GM12878 (cell line): ENCODE measurements at regions not wholly inside any gene's neighbourhood (a gene's known extent, or its start where the extent isn't known, plus 50 kb on each side); places are given as distances from the start of the nearest gene placed in this dataset.

Experiments
- ATAC-seq: fragments of 200-7000 bp; cut with Tn5 transposase; 3 replicates; pipeline ENCODE4 v1.9.1; 2020; ENCODE audit warnings: mild to moderate bottlenecking, moderate library complexity
- BruUV-seq: library from RNA; stranded (reverse); fragments of 400-500 nt; replicated peaks from 2 replicates; lab custom pipeline; 2021; lab: Mats Ljungman, UMichigan
- CTCF ChIA-PET: fragments of 300-600 bp; sonication (Branson Sonifier 250); formaldehyde crosslinking; extraction: SDS; loops from one replicate; lab custom pipeline; 2021; ENCODE audit warnings: inconsistent platforms; lab: Yijun Ruan, JAX
- POLR2A ChIA-PET: fragments of 350-600 bp; formaldehyde crosslinking; extraction: SDS; loops from one replicate; lab custom pipeline; 2021; ENCODE audit warnings: inconsistent platforms; lab: Charles Lee
- RAD21 ChIA-PET: fragments of 300-600 bp; sonication (Branson Sonifier 250); formaldehyde crosslinking; loops from one replicate; lab custom pipeline; 2023; ENCODE audit warnings: antibody characterized with exemption; ENCODE audit not compliant: unreplicated experiment; lab: Charles Lee
- SMC1A ChIA-PET: fragments of 300-600 bp; sonication (Branson Sonifier 250); formaldehyde crosslinking; loops from one replicate; lab custom pipeline; 2023; ENCODE audit not compliant: unreplicated experiment, uncharacterized antibody; lab: Charles Lee
- DNase-seq: peaks from one replicate; pipeline ENCODE4 v3.0.0-alpha.2; 2011; ENCODE audit warnings: low read depth, low spot score
- FAIRE-seq: peaks from 3 replicates; lab custom pipeline; 2011; peaks lifted over from hg19 to GRCh38; lab: Jason Lieb, UNC
- H2AFZ ChIP-seq: 2 replicates; pipeline ENCODE4 v1.6.0; 2011; ENCODE audit warnings: low read depth, low read length, control low read depth; ENCODE audit not compliant: control insufficient read depth
- H3K27ac ChIP-seq: 2 replicates; pipeline ENCODE4 v1.5.1; 2011; ENCODE audit warnings: control low read depth; ENCODE audit not compliant: control insufficient read depth, insufficient read depth
- H3K27me3 ChIP-seq, 2 experiments: replicated peaks in 1 of 2; 2 replicates each; pipeline versions ENCODE4 v1.6.0 to v1.6.1; 2011; ENCODE audit warnings: low read length in 1 of 2; ENCODE audit not compliant: control insufficient read depth in 2 of 2, insufficient read depth in 2 of 2
- H3K36me3 ChIP-seq, 2 experiments: 2 replicates each; pipeline ENCODE4 v1.5.1; 2011; ENCODE audit warnings: low read length in 1 of 2; ENCODE audit not compliant: control insufficient read depth in 2 of 2, insufficient read depth in 2 of 2
- H3K4me1 ChIP-seq: 2 replicates; pipeline ENCODE4 v1.6.1; 2011; ENCODE audit warnings: mild to moderate bottlenecking, low read length, moderate library complexity, mixed read lengths; ENCODE audit not compliant: control insufficient read depth, insufficient read depth
- H3K4me2 ChIP-seq: 2 replicates; pipeline ENCODE4 v1.6.0; 2011; ENCODE audit warnings: control low read depth; ENCODE audit not compliant: control insufficient read depth, insufficient read depth
- H3K4me3 ChIP-seq: fragments of 200-600 bp; sonication (generic); 2 replicates; pipeline ENCODE4 v1.5.1; 2016
- H3K79me2 ChIP-seq: 2 replicates; pipeline ENCODE4 v1.6.0; 2011; ENCODE audit warnings: low read length; ENCODE audit not compliant: control insufficient read depth, insufficient read depth
- H3K9ac ChIP-seq: 2 replicates; pipeline ENCODE4 v1.8.0; 2011; ENCODE audit warnings: low read length, control low read depth, mixed read lengths; ENCODE audit not compliant: control insufficient read depth, insufficient read depth
- H3K9me3 ChIP-seq: replicated peaks from 3 replicates; pipeline ENCODE4 v1.5.1; 2011; ENCODE audit warnings: mild to moderate bottlenecking, low read length; ENCODE audit not compliant: control insufficient read depth, insufficient read depth
- H4K20me1 ChIP-seq: 2 replicates; pipeline ENCODE4 v1.6.0; 2011; ENCODE audit not compliant: control insufficient read depth, insufficient read depth
- BHLHE40 ChIP-seq, 2 experiments: fragments of 450-650 bp in 1 of 2; IDR thresholded peaks; 2 replicates each; pipeline ENCODE4 v1.6.1; 2011 to 2017; ENCODE audit warnings: low read depth in 2 of 2, borderline replicate concordance in 1 of 2, improper control_type of control experiment in 1 of 2, low read length in 1 of 2, mild to moderate bottlenecking in 1 of 2
- RCOR1 ChIP-seq: conservative IDR thresholded peaks from 2 replicates; pipeline ENCODE4 v1.6.1; 2012; ENCODE audit warnings: low read depth, low read length, improper control_type of control experiment
- RFX5 ChIP-seq: IDR thresholded peaks from 2 replicates; pipeline ENCODE4 v1.6.1; 2011; ENCODE audit warnings: low read depth, low read length, improper control_type of control experiment
- SMAD1 ChIP-seq: fragments of 450-650 bp; IDR thresholded peaks from 2 replicates; pipeline ENCODE4 v1.6.1; 2018; ENCODE audit warnings: mild to moderate bottlenecking, low read depth; ENCODE audit not compliant: partially characterized antibody
- SRF ChIP-seq, 2 experiments: IDR thresholded peaks; 2 replicates each; pipeline ENCODE4 v1.6.1; 2011; ENCODE audit warnings: low read depth in 2 of 2, low read length in 2 of 2, mild to moderate bottlenecking in 1 of 2, moderate library complexity in 1 of 2
- WRNIP1 ChIP-seq: IDR thresholded peaks from 2 replicates; pipeline ENCODE4 v1.6.1; 2011; ENCODE audit warnings: low read depth, low read length, improper control_type of control experiment, borderline replicate concordance
- YBX1 ChIP-seq: fragments of 450-650 bp; IDR thresholded peaks from 2 replicates; pipeline ENCODE4 v1.6.1; 2016; ENCODE audit warnings: antibody characterized with exemption
- ZNF24 ChIP-seq: fragments of 450-650 bp; IDR thresholded peaks from 2 replicates; pipeline ENCODE4 v1.6.1; 2017; ENCODE audit warnings: antibody characterized with exemption, mild to moderate bottlenecking
- WGBS: methylation state at CpG from one replicate; pipeline ENCODE4 v1.1.6; 2016; ENCODE audit warnings: low lambda C conversion rate; ENCODE audit not compliant: insufficient replicate concordance, insufficient coverage; ENCODE audit errors: missing lambda C conversion rate; 5-methylcytosine and 5-hydroxymethylcytosine counted together
- in situ Hi-C: fragments of 300-500 bp; cut with MboI; formaldehyde crosslinking; loops from 9 replicates; pipeline ENCODE4 v1.14.3; 2018; ENCODE audit warnings: mixed read lengths
- intact Hi-C: fragments of 100-400 bp; cut with micrococcal nuclease; formaldehyde crosslinking; loops from one replicate; pipeline ENCODE4 v1.14.2; 2022; ENCODE audit not compliant: unreplicated experiment
- TF ChIP-seq, protein P1 (sequence below): fragments of 450-650 bp; IDR thresholded peaks from 2 replicates; pipeline ENCODE4 v1.6.1; 2017; ENCODE audit warnings: mild to moderate bottlenecking, moderate library complexity
- TF ChIP-seq, protein P2 (sequence below): fragments of 150-350 bp; IDR thresholded peaks from 2 replicates; pipeline ENCODE4 v1.6.1; 2016; ENCODE audit warnings: low read depth, low read length

DNA sequence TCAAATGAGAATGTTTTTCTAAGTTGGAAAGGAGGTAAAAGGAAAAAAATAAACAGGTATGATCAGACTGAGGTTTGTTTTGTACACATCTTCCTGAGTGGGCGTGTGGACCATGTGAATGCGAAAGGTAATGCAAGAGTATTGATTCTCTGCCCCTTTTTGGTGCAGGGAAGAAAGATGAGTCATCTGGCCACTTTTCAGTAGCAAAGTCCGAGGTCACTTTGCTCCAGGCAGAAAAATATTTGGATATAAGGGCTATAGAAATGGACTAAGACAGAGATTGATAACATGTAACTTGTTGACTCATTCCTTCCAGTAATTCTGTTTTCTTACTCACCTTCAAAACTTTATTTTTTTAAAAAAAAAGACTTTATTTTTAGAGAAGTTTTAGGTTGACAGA lies 130.5 kb downstream of the DSEL start:
- no peak overlapping the region for H3K9ac ChIP-seq
- no peaks in the 10 kb centered on the region for H4K20me1 ChIP-seq
- H3K79me2 ChIP-seq = no peaks in the 10 kb centered on the region
- H3K4me3 ChIP-seq = no peak overlapping the region
- SMC1A ChIA-PET = no interaction called here
- no peaks in the 10 kb centered on the region for H3K36me3 ChIP-seq
- no peak for ATAC-seq
- no peak for FAIRE-seq
- no TSS peak for BruUV-seq
- CTCF ChIA-PET = no interaction called here
- no peak overlapping the region for H2AFZ ChIP-seq
- H3K4me2 ChIP-seq = no peak overlapping the region
- TF ChIP-seq BHLHE40 (IDR thresholded peaks at IDR 0.05; ENCODE audit: borderline replicate concordance in 1 of 2, low read depth in 2 of 2, low read length in 1 of 2) = no peak
- TF ChIP-seq, protein P1, sequence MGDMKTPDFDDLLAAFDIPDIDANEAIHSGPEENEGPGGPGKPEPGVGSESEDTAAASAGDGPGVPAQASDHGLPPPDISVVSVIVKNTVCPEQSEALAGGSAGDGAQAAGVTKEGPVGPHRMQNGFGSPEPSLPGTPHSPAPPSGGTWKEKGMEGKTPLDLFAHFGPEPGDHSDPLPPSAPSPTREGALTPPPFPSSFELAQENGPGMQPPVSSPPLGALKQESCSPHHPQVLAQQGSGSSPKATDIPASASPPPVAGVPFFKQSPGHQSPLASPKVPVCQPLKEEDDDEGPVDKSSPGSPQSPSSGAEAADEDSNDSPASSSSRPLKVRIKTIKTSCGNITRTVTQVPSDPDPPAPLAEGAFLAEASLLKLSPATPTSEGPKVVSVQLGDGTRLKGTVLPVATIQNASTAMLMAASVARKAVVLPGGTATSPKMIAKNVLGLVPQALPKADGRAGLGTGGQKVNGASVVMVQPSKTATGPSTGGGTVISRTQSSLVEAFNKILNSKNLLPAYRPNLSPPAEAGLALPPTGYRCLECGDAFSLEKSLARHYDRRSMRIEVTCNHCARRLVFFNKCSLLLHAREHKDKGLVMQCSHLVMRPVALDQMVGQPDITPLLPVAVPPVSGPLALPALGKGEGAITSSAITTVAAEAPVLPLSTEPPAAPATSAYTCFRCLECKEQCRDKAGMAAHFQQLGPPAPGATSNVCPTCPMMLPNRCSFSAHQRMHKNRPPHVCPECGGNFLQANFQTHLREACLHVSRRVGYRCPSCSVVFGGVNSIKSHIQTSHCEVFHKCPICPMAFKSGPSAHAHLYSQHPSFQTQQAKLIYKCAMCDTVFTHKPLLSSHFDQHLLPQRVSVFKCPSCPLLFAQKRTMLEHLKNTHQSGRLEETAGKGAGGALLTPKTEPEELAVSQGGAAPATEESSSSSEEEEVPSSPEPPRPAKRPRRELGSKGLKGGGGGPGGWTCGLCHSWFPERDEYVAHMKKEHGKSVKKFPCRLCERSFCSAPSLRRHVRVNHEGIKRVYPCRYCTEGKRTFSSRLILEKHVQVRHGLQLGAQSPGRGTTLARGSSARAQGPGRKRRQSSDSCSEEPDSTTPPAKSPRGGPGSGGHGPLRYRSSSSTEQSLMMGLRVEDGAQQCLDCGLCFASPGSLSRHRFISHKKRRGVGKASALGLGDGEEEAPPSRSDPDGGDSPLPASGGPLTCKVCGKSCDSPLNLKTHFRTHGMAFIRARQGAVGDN = no peak
- H3K27ac ChIP-seq = no peak overlapping the region
- H3K4me1 ChIP-seq = no peaks in the 10 kb centered on the region
- intact Hi-C loops (no loop called here), in situ Hi-C loops (no loop called here)
- H3K9me3 ChIP-seq = no peaks in the 10 kb centered on the region
- POLR2A ChIA-PET = no interaction called here
- H3K27me3 ChIP-seq = no peaks in the 10 kb centered on the region
- 31% methylated on average over 3 of the region's 3 CpGs for WGBS
- DNase-seq = no peak
- RAD21 ChIA-PET = no interaction called here

DNA sequence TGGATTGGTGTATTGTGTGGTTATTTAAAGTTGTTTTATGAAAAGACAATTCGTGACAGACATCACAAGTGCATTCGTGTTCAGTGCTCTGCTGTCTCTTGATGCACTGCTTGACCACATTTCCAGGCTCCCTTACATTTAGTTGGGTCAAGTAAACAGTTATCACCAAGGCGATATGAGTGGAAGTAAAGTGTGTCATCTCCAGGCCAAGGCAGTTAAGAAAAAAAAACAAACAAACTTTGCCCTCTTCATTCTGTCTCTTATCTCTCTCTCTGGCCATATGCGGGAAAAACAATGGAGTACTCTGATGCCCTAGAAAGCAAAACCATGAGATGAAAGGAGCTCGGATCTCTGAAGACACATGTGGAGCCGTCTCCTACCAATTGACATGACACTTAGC lies 131.1 kb downstream of the DSEL start:
- Histone ChIP-seq H3K4me2 (no peak overlapping the region), H3K27ac (no peak overlapping the region), H2AFZ (no peak overlapping the region), H3K36me3 (no peaks in the 10 kb centered on the region), H3K9me3 (no peaks in the 10 kb centered on the region), H3K4me1 (no peaks in the 10 kb centered on the region), H3K79me2 (no peaks in the 10 kb centered on the region), H3K9ac (no peak overlapping the region), H3K27me3 (no peaks in the 10 kb centered on the region), H4K20me1 (no peaks in the 10 kb centered on the region), H3K4me3 (no peak overlapping the region)
- in situ Hi-C loops = no loop called here
- CTCF ChIA-PET = no interaction called here
- intact Hi-C loops = no loop called here
- POLR2A ChIA-PET = no interaction called here
- RAD21 ChIA-PET = no interaction called here
- DNase-seq = no peak
- BruUV-seq = no TSS peak
- no peak for FAIRE-seq
- WGBS = 21% methylated on average over 6 of the region's 6 CpGs
- ATAC-seq = no peak
- SMC1A ChIA-PET = no interaction called here
- TF ChIP-seq ZNF24 (no peak), WRNIP1 (no peak), SMAD1 (no peak), RFX5 (no peak), SRF (IDR thresholded peaks at IDR 0.05; ENCODE audit: low read depth in 2 of 2, low read length in 2 of 2) (no peak), YBX1 (no peak), RCOR1 (no peak)
- TF ChIP-seq, protein P2, sequence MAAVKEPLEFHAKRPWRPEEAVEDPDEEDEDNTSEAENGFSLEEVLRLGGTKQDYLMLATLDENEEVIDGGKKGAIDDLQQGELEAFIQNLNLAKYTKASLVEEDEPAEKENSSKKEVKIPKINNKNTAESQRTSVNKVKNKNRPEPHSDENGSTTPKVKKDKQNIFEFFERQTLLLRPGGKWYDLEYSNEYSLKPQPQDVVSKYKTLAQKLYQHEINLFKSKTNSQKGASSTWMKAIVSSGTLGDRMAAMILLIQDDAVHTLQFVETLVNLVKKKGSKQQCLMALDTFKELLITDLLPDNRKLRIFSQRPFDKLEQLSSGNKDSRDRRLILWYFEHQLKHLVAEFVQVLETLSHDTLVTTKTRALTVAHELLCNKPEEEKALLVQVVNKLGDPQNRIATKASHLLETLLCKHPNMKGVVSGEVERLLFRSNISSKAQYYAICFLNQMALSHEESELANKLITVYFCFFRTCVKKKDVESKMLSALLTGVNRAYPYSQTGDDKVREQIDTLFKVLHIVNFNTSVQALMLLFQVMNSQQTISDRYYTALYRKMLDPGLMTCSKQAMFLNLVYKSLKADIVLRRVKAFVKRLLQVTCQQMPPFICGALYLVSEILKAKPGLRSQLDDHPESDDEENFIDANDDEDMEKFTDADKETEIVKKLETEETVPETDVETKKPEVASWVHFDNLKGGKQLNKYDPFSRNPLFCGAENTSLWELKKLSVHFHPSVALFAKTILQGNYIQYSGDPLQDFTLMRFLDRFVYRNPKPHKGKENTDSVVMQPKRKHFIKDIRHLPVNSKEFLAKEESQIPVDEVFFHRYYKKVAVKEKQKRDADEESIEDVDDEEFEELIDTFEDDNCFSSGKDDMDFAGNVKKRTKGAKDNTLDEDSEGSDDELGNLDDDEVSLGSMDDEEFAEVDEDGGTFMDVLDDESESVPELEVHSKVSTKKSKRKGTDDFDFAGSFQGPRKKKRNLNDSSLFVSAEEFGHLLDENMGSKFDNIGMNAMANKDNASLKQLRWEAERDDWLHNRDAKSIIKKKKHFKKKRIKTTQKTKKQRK = no peak
